ENCODE measurements at regions not wholly inside any gene's neighbourhood (a gene's known extent, or its start where the extent isn't known, plus 50 kb on each side); places are given as distances from the start of the nearest gene placed in this dataset.

DNA sequence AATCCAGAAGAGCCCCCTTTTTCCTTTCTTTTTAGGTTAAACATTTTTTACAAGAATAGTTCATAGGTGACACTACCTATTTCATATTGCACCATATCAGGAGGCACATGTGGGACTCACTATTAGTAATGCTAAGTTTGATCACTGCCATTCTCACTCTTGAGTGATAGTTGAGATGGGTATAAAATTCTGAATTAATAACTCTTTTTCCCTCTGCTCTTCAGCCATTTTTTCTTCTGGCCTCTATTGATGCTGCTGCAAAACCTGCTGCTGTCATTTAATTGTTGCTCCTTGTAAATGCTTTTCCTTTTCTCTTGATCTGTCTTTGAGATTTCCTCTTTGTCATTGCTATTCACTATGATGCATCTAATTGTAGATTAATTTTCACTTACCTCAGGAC lies 482.0 kb downstream of the MID1IP1 start:
- TF ChIP-seq, protein P1, sequence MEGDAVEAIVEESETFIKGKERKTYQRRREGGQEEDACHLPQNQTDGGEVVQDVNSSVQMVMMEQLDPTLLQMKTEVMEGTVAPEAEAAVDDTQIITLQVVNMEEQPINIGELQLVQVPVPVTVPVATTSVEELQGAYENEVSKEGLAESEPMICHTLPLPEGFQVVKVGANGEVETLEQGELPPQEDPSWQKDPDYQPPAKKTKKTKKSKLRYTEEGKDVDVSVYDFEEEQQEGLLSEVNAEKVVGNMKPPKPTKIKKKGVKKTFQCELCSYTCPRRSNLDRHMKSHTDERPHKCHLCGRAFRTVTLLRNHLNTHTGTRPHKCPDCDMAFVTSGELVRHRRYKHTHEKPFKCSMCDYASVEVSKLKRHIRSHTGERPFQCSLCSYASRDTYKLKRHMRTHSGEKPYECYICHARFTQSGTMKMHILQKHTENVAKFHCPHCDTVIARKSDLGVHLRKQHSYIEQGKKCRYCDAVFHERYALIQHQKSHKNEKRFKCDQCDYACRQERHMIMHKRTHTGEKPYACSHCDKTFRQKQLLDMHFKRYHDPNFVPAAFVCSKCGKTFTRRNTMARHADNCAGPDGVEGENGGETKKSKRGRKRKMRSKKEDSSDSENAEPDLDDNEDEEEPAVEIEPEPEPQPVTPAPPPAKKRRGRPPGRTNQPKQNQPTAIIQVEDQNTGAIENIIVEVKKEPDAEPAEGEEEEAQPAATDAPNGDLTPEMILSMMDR (IDR thresholded peaks at IDR 0.05), result no peak
- no peak for TF ChIP-seq POLR2A (IDR thresholded peaks at IDR 0.05)
- intact Hi-C loops (cut with DNase I), result no loop called here
- no peaks in the 10 kb centered on the region for H3K4me1 ChIP-seq
- H3K36me3 ChIP-seq, result no peaks in the 10 kb centered on the region
- H3K4me3 ChIP-seq, result no peak overlapping the region
- no peak for DNase-seq
- no peaks in the 10 kb centered on the region for H3K27me3 ChIP-seq
- peaks cover 0 to 15% (median 6%) of the 10 kb centered on the region in 3 donors for H3K9me3 ChIP-seq
- H3K27ac ChIP-seq, result no peak overlapping the region

DNA sequence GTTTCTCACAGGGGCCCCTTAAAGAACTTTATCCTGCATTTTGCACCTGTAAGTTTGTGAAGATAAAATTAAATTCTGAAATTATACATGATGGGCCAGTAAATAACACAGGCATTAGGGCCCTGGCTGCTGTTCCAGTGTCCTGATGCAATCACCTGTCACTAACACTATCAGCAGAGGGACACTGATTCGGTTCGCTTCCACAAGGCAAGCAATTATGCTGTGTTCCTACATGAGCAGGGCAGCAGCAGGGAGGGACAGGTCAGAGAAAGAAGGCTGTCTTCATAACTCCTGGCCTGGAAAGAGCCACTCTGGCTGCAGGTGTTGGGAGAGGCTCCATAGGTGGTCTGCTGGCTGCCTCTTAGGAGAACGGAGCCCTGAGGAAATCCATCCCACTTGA lies 487.3 kb downstream of the MID1IP1 start:
- intact Hi-C loops (cut with DNase I), result no loop called here
- H3K4me1 ChIP-seq, result no peaks in the 10 kb centered on the region
- WGBS, 2 donors, result 70 to 100% methylated on average over 1 to 2 of the region's 3 CpGs
- H3K36me3 ChIP-seq, result no peaks in the 10 kb centered on the region
- no peak for DNase-seq
- no peak overlapping the region for H3K4me3 ChIP-seq
- peaks cover 0 to 7% (median 0%) of the 10 kb centered on the region in 3 donors for H3K9me3 ChIP-seq
- H3K27ac ChIP-seq, result no peak overlapping the region
- H3K27me3 ChIP-seq, result no peaks in the 10 kb centered on the region
- no peak for TF ChIP-seq POLR2A (IDR thresholded peaks at IDR 0.05)
- TF ChIP-seq, protein P1 (IDR thresholded peaks at IDR 0.05), result no peak

DNA sequence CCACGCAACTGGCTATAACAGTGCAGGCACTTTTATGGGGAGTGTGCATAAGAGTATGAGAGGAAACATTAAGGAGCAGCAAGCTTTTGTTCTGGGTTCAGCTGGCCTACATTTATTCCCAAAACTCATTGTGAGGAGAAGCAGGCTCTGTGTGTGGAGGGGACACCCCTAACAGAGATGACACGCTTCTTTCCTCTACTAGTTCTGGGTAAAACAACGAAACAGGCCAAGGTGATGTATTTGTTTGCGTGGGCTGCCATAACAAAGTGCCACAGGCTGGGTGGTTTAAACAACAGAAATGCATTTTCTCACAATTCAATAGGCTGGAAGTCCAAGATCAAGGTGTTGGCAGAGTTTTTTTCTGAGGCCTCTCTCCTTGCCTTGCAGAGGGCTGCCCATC lies 488.6 kb downstream of the MID1IP1 start:
- WGBS, 2 donors, result 76 to 79% methylated on average over 4 of the region's 4 CpGs
- TF ChIP-seq, protein P1 (IDR thresholded peaks at IDR 0.05), result no peak
- DNase-seq, result no peak
- Histone ChIP-seq H3K4me3 (no peak overlapping the region), H3K36me3 (no peaks in the 10 kb centered on the region), H3K27ac (no peak overlapping the region), H3K27me3 (no peaks in the 10 kb centered on the region), H3K4me1 (no peaks in the 10 kb centered on the region), H3K9me3 (no peaks in the 10 kb centered on the region)
- intact Hi-C loops (cut with DNase I), result no loop called here

DNA sequence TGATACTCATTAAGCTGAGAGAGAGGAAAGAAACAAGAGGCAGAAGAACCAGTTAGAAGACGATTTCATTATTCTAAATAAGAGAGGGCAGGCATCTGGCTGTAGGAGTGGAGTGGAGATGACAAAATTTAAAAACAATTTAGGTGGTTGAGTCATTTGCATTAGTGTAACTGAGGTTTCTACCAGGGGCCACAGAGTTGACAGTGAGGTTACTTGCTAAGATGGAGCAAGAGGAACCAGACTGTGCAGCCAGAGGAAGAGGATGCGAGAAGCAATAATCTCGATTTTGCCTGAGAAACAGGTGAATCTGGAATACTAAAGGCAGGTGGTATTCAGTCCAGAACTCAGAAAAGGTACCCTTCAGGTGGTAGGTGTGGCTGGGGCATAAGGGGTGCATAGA lies 491.9 kb downstream of the MID1IP1 start:
- Histone ChIP-seq H3K27ac (no peak overlapping the region), H3K4me3 (no peak overlapping the region), H3K36me3 (no peaks in the 10 kb centered on the region), H3K27me3 (peaks cover 0 to 4% (median 0%) of the 10 kb centered on the region in 4 donors), H3K4me1 (no peaks in the 10 kb centered on the region), H3K9me3 (no peaks in the 10 kb centered on the region)
- 54 to 87% methylated on average over 3 of the region's 3 CpGs for WGBS, 2 donors
- TF ChIP-seq, protein P1 (IDR thresholded peaks at IDR 0.05), result no peak
- no peak for TF ChIP-seq POLR2A (IDR thresholded peaks at IDR 0.05)
- intact Hi-C loops (cut with DNase I), result no loop called here
- DNase-seq, result no peak

DNA sequence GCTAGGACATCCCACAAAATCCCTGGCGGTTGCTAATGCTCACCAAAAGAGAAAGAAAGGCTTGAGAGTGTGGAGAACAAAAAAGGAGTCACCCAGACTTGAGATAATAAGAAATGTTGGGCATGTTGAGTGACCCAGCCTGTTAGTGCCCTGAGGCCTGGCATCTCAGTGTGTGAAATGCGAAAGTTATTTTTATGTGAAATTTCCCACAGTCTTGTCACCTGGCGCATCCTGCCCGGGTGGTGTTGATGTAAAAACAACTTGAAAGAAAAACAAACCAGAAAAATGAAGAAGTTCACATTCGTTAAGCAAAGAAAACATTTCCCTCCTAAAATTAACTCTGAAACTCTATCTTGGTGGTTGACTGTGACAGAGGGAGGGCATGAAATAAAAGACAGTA lies 495.2 kb downstream of the MID1IP1 start:
- H3K36me3 ChIP-seq, result no peaks in the 10 kb centered on the region
- no peak overlapping the region for H3K4me3 ChIP-seq
- no peaks in the 10 kb centered on the region for H3K9me3 ChIP-seq
- TF ChIP-seq, protein P1 (IDR thresholded peaks at IDR 0.05), result no peak
- no peak for TF ChIP-seq POLR2A (IDR thresholded peaks at IDR 0.05)
- H3K27ac ChIP-seq, result no peak overlapping the region
- H3K27me3 ChIP-seq, result peaks cover 0 to 4% (median 0%) of the 10 kb centered on the region in 4 donors
- H3K4me1 ChIP-seq, result no peaks in the 10 kb centered on the region
- WGBS, 2 donors, result 76 to 79% methylated on average over 3 to 5 of the region's 5 CpGs
- intact Hi-C loops (cut with DNase I), result no loop called here
- DNase-seq, result no peak
